Activated T-cell treated with anti-CD3 and anti-CD28 coated beads, Interleukin-2, amount 50 U/mL, for 24 hours (primary cell): ENCODE measurements at regions not wholly inside any gene's neighbourhood (a gene's known extent, or its start where the extent isn't known, plus 50 kb on each side); places are given as distances from the start of the nearest gene placed in this dataset.
"Not testable (repeated sequence)": the region's sequence is repeated elsewhere in the genome, so short reads cannot be mapped to it uniquely, and the experiment has no call there.

Source experiments
- DNase-seq: peaks from one replicate; pipeline ENCODE4 v3.0.0-alpha.2; 2020
- H3K27ac Mint-ChIP-seq: 2 replicates; pipeline ENCODE4 v1.8.0; 2020; ENCODE audit warnings: mild to moderate bottlenecking, mixed read lengths
- H3K27me3 Mint-ChIP-seq: 2 replicates; pipeline ENCODE4 v1.8.0; 2020; ENCODE audit warnings: mixed read lengths
- H3K36me3 Mint-ChIP-seq: 2 replicates; pipeline ENCODE4 v1.8.0; 2020; ENCODE audit warnings: low read depth, mixed read lengths
- H3K4me1 Mint-ChIP-seq: 2 replicates; pipeline ENCODE4 v1.8.0; 2020; ENCODE audit warnings: low read depth, mixed read lengths
- H3K4me3 Mint-ChIP-seq: 2 replicates; pipeline ENCODE4 v1.8.0; 2020; ENCODE audit warnings: mild to moderate bottlenecking, moderate library complexity, mixed read lengths
- H3K9me3 Mint-ChIP-seq: 2 replicates; pipeline ENCODE4 v1.8.0; 2020; ENCODE audit warnings: mixed read lengths

GRCh38 chr13:27327633-27328032 lies 57.0 kb downstream of the RASL11A start:
- no peak overlapping the region for H3K27ac Mint-ChIP-seq
- no peaks in the 10 kb centered on the region for H3K9me3 Mint-ChIP-seq
- no peak for DNase-seq
- no peaks in the 10 kb centered on the region for H3K27me3 Mint-ChIP-seq
- H3K4me3 Mint-ChIP-seq = no peak overlapping the region
- H3K4me1 Mint-ChIP-seq = peaks cover under 1% of the 10 kb centered on the region
- H3K36me3 Mint-ChIP-seq = no peaks in the 10 kb centered on the region

- no peaks in the 10 kb centered on the region for H3K36me3 Mint-ChIP-seq
- no peaks in the 10 kb centered on the region for H3K27me3 Mint-ChIP-seq
- no peak for DNase-seq
- no peak overlapping the region for H3K27ac Mint-ChIP-seq
- no peaks in the 10 kb centered on the region for H3K9me3 Mint-ChIP-seq
- H3K4me3 Mint-ChIP-seq = no peak overlapping the region
- no peaks in the 10 kb centered on the region for H3K4me1 Mint-ChIP-seq
Observed at GRCh38 chr13:27329210-27329609, 58.6 kb downstream of the RASL11A start.

GRCh38 chr13:27334774-27335435 lies 64.3 kb downstream of the RASL11A start:
- H3K27ac Mint-ChIP-seq = no peak overlapping the region
- peaks cover 3% of the 10 kb centered on the region for H3K27me3 Mint-ChIP-seq
- DNase-seq = no peak
- H3K36me3 Mint-ChIP-seq = no peaks in the 10 kb centered on the region
- no peaks in the 10 kb centered on the region for H3K9me3 Mint-ChIP-seq
- peaks cover 3% of the 10 kb centered on the region for H3K4me1 Mint-ChIP-seq
- H3K4me3 Mint-ChIP-seq = no peak overlapping the region

GRCh38 chr13:27336014-27336673 lies 65.5 kb downstream of the RASL11A start:
- Mint-ChIP-seq H3K27me3 (peaks cover 8% of the 10 kb centered on the region), H3K4me1 (peaks cover 3% of the 10 kb centered on the region), H3K9me3 (no peaks in the 10 kb centered on the region), H3K27ac (no peak overlapping the region), H3K4me3 (no peak overlapping the region), H3K36me3 (no peaks in the 10 kb centered on the region)
- DNase-seq = no peak

GRCh38 chr13:27338207-27338606 lies 67.6 kb downstream of the RASL11A start:
- no peaks in the 10 kb centered on the region for H3K36me3 Mint-ChIP-seq
- H3K9me3 Mint-ChIP-seq = no peaks in the 10 kb centered on the region
- no peak for DNase-seq
- H3K27ac Mint-ChIP-seq = no peak overlapping the region
- peaks cover 10% of the 10 kb centered on the region for H3K27me3 Mint-ChIP-seq
- peaks cover 3% of the 10 kb centered on the region for H3K4me1 Mint-ChIP-seq
- H3K4me3 Mint-ChIP-seq = no peak overlapping the region

GRCh38 chr13:27338816-27339215 lies 68.2 kb downstream of the RASL11A start:
- Mint-ChIP-seq H3K36me3 (no peaks in the 10 kb centered on the region), H3K27ac (no peak overlapping the region), H3K4me3 (no peak overlapping the region), H3K4me1 (peaks cover 3% of the 10 kb centered on the region), H3K9me3 (no peaks in the 10 kb centered on the region), H3K27me3 (peaks cover 10% of the 10 kb centered on the region)
- DNase-seq = no peak

GRCh38 chr13:27339299-27339698 lies 68.7 kb downstream of the RASL11A start:
- peaks cover 10% of the 10 kb centered on the region for H3K27me3 Mint-ChIP-seq
- H3K4me3 Mint-ChIP-seq = no peak overlapping the region
- H3K27ac Mint-ChIP-seq = no peak overlapping the region
- peak; percentile 57 for DNase-seq
- H3K36me3 Mint-ChIP-seq = no peaks in the 10 kb centered on the region
- H3K9me3 Mint-ChIP-seq = no peaks in the 10 kb centered on the region
- peaks cover 3% of the 10 kb centered on the region for H3K4me1 Mint-ChIP-seq

- DNase-seq = no peak
- H3K9me3 Mint-ChIP-seq = no peaks in the 10 kb centered on the region
- peaks cover 3% of the 10 kb centered on the region for H3K4me1 Mint-ChIP-seq
- no peak overlapping the region for H3K4me3 Mint-ChIP-seq
- no peak overlapping the region for H3K27ac Mint-ChIP-seq
- H3K36me3 Mint-ChIP-seq = no peaks in the 10 kb centered on the region
- H3K27me3 Mint-ChIP-seq = peaks cover 18% of the 10 kb centered on the region
Observed at GRCh38 chr13:27341616-27342015, 71.0 kb downstream of the RASL11A start.

- H3K27me3 Mint-ChIP-seq = peaks cover 27% of the 10 kb centered on the region
- no peak overlapping the region for H3K27ac Mint-ChIP-seq
- H3K36me3 Mint-ChIP-seq = no peaks in the 10 kb centered on the region
- no peaks in the 10 kb centered on the region for H3K4me1 Mint-ChIP-seq
- no peak for DNase-seq
- H3K4me3 Mint-ChIP-seq = no peak overlapping the region
- peaks cover 4% of the 10 kb centered on the region for H3K9me3 Mint-ChIP-seq
Observed at GRCh38 chr13:27347211-27347772, 76.7 kb downstream of the RASL11A start.

GRCh38 chr13:27348461-27348860 lies 76.0 kb upstream of the GTF3A start:
- H3K27me3 Mint-ChIP-seq = peaks cover 25% of the 10 kb centered on the region
- H3K9me3 Mint-ChIP-seq = peaks cover 4% of the 10 kb centered on the region
- no peaks in the 10 kb centered on the region for H3K36me3 Mint-ChIP-seq
- H3K27ac Mint-ChIP-seq = no peak overlapping the region
- peaks cover 8% of the 10 kb centered on the region for H3K4me1 Mint-ChIP-seq
- no peak for DNase-seq
- no peak overlapping the region for H3K4me3 Mint-ChIP-seq

- Mint-ChIP-seq H3K9me3 (peaks cover 4% of the 10 kb centered on the region), H3K4me3 (no peak overlapping the region), H3K36me3 (no peaks in the 10 kb centered on the region), H3K27ac (no peak overlapping the region), H3K4me1 (peaks cover 17% of the 10 kb centered on the region), H3K27me3 (peaks cover 29% of the 10 kb centered on the region)
- DNase-seq = no peak
Observed at GRCh38 chr13:27349458-27349857, 75.0 kb upstream of the GTF3A start.

GRCh38 chr13:27350825-27351224 lies 73.6 kb upstream of the GTF3A start:
- not testable (repeated sequence) for DNase-seq, H3K27ac Mint-ChIP-seq, H3K4me3 Mint-ChIP-seq, H3K36me3 Mint-ChIP-seq, H3K9me3 Mint-ChIP-seq
- H3K4me1 Mint-ChIP-seq = peaks cover 17% of the 10 kb centered on the region
- H3K27me3 Mint-ChIP-seq = peaks cover 23% of the 10 kb centered on the region

GRCh38 chr13:27352698-27353097 lies 71.7 kb upstream of the GTF3A start:
- Mint-ChIP-seq H3K36me3 (no peaks in the 10 kb centered on the region), H3K27ac (no peak overlapping the region)

GRCh38 chr13:27353166-27353583 lies 71.2 kb upstream of the GTF3A start:
- peak overlapping the region; percentile 18 for H3K4me3 Mint-ChIP-seq

More at GRCh38 chr13:27352698-27353097, 71.7 kb upstream of the GTF3A start:
- H3K4me3 Mint-ChIP-seq = no peak overlapping the region
- H3K4me1 Mint-ChIP-seq = peaks cover 17% of the 10 kb centered on the region
- no peak for DNase-seq
- H3K9me3 Mint-ChIP-seq = peaks cover 4% of the 10 kb centered on the region
- peaks cover 10% of the 10 kb centered on the region for H3K27me3 Mint-ChIP-seq

GRCh38 chr13:27353708-27354107 lies 70.7 kb upstream of the GTF3A start:
- Mint-ChIP-seq H3K4me3 (no peak overlapping the region), H3K27me3 (peaks cover 8% of the 10 kb centered on the region), H3K4me1 (peaks cover 17% of the 10 kb centered on the region), H3K9me3 (peaks cover 4% of the 10 kb centered on the region), H3K27ac (peak overlapping the region; percentile 71), H3K36me3 (no peaks in the 10 kb centered on the region)
- no peak for DNase-seq

More at GRCh38 chr13:27353166-27353583, 71.2 kb upstream of the GTF3A start:
- Mint-ChIP-seq H3K27ac (peak overlapping the region; percentile 71), H3K9me3 (peaks cover 4% of the 10 kb centered on the region), H3K4me1 (peaks cover 17% of the 10 kb centered on the region), H3K27me3 (peaks cover 8% of the 10 kb centered on the region), H3K36me3 (no peaks in the 10 kb centered on the region)
- peak; percentile 48 for DNase-seq
